Sciatic nerve (tissue), 2 donors: ENCODE measurements at regions not wholly inside any gene's neighbourhood (a gene's known extent, or its start where the extent isn't known, plus 50 kb on each side); places are given as distances from the start of the nearest gene placed in this dataset.

Experiments used
- ATAC-seq: fragments of 200-7000 bp; cut with Tn5 transposase; one replicate; pipeline ENCODE4 v1.9.1; 2020; ENCODE audit warnings: mild to moderate bottlenecking, moderate library complexity
- DNase-seq: peaks from one replicate; pipeline ENCODE4 v3.0.0-alpha.2; 2020; ENCODE audit warnings: low spot score
- intact Hi-C: fragments of 100-400 bp; cut with DNase I; formaldehyde crosslinking; loops from one replicate; pipeline ENCODE4 v1.14.2; 2022
- donor health status: DM: no; HTN: no; CAD: no.
- donor health status: DM: no; HTN: no; CAD: no.

GRCh38 chr20:51095633-51096521 is 73.0 kb upstream of the KCNG1 start:
- DNase-seq (no peak), ATAC-seq (no peak)
- intact Hi-C loops: no loop called here

- intact Hi-C loops: no loop called here
- ATAC-seq (no peak), DNase-seq (no peak)
These were observed 71.3 kb upstream of the KCNG1 start for GRCh38 chr20:51094221-51094620.

- ATAC-seq (no peak), DNase-seq (no peak)
- intact Hi-C loops: no loop called here
These were observed 70.4 kb upstream of the KCNG1 start for GRCh38 chr20:51093240-51093763.

GRCh38 chr20:51092338-51092737 is 69.4 kb upstream of the KCNG1 start:
- ATAC-seq: no peak
- no peak for DNase-seq
- intact Hi-C loops: no loop called here

- intact Hi-C loops: no loop called here
- no peak for DNase-seq
These were observed 68.7 kb upstream of the KCNG1 start for GRCh38 chr20:51091406-51092195.

GRCh38 chr20:51089840-51090239 is 66.9 kb upstream of the KCNG1 start:
- DNase-seq (no peak), ATAC-seq (no peak)
- intact Hi-C loops: no loop called here

More at GRCh38 chr20:51091406-51092195, 68.7 kb upstream of the KCNG1 start:
- ATAC-seq: no peak

GRCh38 chr20:51089272-51089781 is 66.4 kb upstream of the KCNG1 start:
- ATAC-seq (no peak), DNase-seq (no peak)
- intact Hi-C loops: no loop called here

- intact Hi-C loops: no loop called here
- ATAC-seq (no peak), DNase-seq (no peak)
These were observed 64.4 kb upstream of the KCNG1 start for GRCh38 chr20:51087266-51087665.

GRCh38 chr20:51085769-51086168 is 62.9 kb upstream of the KCNG1 start:
- ATAC-seq: no peak
- intact Hi-C loops: no loop called here
- no peak for DNase-seq

GRCh38 chr20:51084593-51085377 is 61.9 kb upstream of the KCNG1 start:
- no peak for DNase-seq
- no peak for ATAC-seq
- intact Hi-C loops: no loop called here

GRCh38 chr20:51083447-51083846 is 60.5 kb upstream of the KCNG1 start:
- DNase-seq (no peak), ATAC-seq (no peak)
- intact Hi-C loops: no loop called here

- ATAC-seq (no peak), DNase-seq (no peak)
- intact Hi-C loops: no loop called here
These were observed 60.1 kb upstream of the KCNG1 start for GRCh38 chr20:51082988-51083387.

- no peak for ATAC-seq
- intact Hi-C loops: no loop called here
- DNase-seq: no peak
These were observed 57.6 kb upstream of the KCNG1 start for GRCh38 chr20:51080516-51080915.

GRCh38 chr20:51079488-51079887 is 56.6 kb upstream of the KCNG1 start:
- no peak for ATAC-seq
- no peak for DNase-seq
- intact Hi-C loops: no loop called here

GRCh38 chr20:51077686-51078060 is 54.8 kb upstream of the KCNG1 start:
- DNase-seq: no peak
- intact Hi-C loops: no loop called here
- ATAC-seq: no peak

GRCh38 chr20:51076786-51077685 is 54.1 kb upstream of the KCNG1 start:
- no peak for ATAC-seq

GRCh38 chr20:51074062-51074461 is 51.2 kb upstream of the KCNG1 start:
- DNase-seq: no peak
- intact Hi-C loops: no loop called here
- ATAC-seq: no peak

More at GRCh38 chr20:51076786-51077685, 54.1 kb upstream of the KCNG1 start:
- no peak for DNase-seq
- intact Hi-C loops: no loop called here
